Duodenal mucosa (tissue), 2 donors: ENCODE measurements at regions not wholly inside any gene's neighbourhood (a gene's known extent, or its start where the extent isn't known, plus 50 kb on each side); places are given as distances from the start of the nearest gene placed in this dataset.

ENCODE experiments used
- H3K27ac ChIP-seq: one replicate; pipeline ENCODE4 v1.7.0; 2013; ENCODE audit warnings: low read depth, low read length
- H3K27me3 ChIP-seq, 2 donors: one replicate each; pipeline ENCODE4 v1.7.0; 2013; ENCODE audit warnings: low read length in 2 of 2, control low read depth in 1 of 2; ENCODE audit not compliant: insufficient read depth in 2 of 2, control insufficient read depth in 1 of 2
- H3K36me3 ChIP-seq, 2 donors: one replicate each; pipeline ENCODE4 v1.7.0; 2013; ENCODE audit warnings: low read length in 2 of 2, control low read depth in 1 of 2; ENCODE audit not compliant: insufficient read depth in 2 of 2, control insufficient read depth in 1 of 2
- H3K4me1 ChIP-seq, 2 donors: one replicate each; pipeline ENCODE4 v1.7.0; 2013; ENCODE audit warnings: low read length in 2 of 2, control low read depth in 1 of 2; ENCODE audit not compliant: insufficient read depth in 2 of 2, control insufficient read depth in 1 of 2
- H3K4me3 ChIP-seq, 2 donors: one replicate each; pipeline ENCODE4 v1.7.0; 2013; ENCODE audit warnings: low read length in 2 of 2, low read depth in 1 of 2
- H3K9ac ChIP-seq, 2 donors: one replicate each; pipeline ENCODE4 v1.7.0; 2013; ENCODE audit warnings: low read length in 2 of 2, low read depth in 1 of 2
- H3K9me3 ChIP-seq, 2 donors: one replicate each; pipeline ENCODE4 v1.7.0; 2013; ENCODE audit warnings: low read length in 2 of 2, control low read depth in 1 of 2; ENCODE audit not compliant: control insufficient read depth in 1 of 2

DNA sequence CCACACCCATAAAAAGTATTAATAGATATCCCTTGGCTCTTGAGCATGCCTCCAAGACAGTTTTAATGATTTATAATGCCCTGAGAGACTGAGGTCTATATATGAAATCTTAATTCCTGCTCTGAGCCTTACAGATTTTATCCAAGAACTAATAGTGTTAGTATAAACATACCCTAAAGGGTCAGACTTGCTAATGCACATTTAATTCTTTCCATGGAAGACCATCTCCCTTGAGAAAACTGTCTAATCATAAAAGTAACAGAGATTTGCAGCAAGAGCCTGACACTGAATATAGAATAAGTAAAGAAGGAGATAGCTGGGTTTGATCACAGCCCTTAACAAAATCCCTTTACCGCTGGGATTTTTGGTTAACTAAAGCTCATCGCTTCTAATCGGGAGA is 650.8 kb upstream of the KLF12 start:
- no peaks in the 10 kb centered on the region for H3K4me1 ChIP-seq
- no peak overlapping the region for H3K27ac ChIP-seq
- H3K9ac ChIP-seq: no peak overlapping the region
- no peak overlapping the region for H3K4me3 ChIP-seq
- no peaks in the 10 kb centered on the region for H3K9me3 ChIP-seq
- no peaks in the 10 kb centered on the region for H3K36me3 ChIP-seq
- no peaks in the 10 kb centered on the region for H3K27me3 ChIP-seq

DNA sequence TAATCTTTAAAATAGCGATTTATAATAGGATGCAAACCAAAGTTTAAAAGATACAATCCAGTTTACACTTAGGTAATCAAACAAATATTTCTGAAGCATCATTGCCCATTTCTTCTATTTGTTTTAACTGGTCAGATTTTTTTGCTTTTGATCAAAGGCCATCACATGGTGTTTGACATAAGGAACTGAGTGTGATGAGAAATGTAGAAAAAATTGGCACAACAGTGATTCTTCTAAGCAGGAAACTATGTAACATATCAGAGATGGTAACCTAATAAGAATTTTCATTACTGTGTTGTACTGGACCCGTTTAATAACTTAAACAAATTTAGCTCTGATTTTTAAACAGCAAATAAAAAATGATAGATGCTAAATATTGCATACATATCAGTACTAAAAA is 644.7 kb upstream of the KLF12 start:
- Histone ChIP-seq H3K27me3 (no peaks in the 10 kb centered on the region), H3K27ac (no peak overlapping the region), H3K4me1 (no peaks in the 10 kb centered on the region), H3K36me3 (no peaks in the 10 kb centered on the region), H3K9ac (no peak overlapping the region), H3K4me3 (no peak overlapping the region), H3K9me3 (no peaks in the 10 kb centered on the region)

DNA sequence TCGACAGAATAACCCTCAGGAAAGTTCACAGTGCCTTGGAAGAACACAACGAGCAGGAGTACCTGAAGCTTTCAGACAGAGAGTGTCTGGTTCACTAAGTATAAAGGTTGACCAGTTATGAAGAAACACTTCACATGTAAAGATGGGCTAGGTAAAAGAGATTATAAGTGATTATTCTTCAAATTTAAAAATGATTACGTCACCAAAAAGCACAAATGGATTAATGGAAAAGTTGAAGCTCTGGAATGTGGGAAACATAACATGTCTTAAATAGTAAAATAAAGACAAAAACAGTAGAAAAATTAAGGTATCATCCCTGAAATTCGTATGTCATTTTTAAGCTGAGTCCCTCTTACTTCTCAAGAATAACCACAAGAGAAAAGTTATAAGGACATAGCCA is 643.9 kb upstream of the KLF12 start:
- Histone ChIP-seq H3K27me3 (no peaks in the 10 kb centered on the region), H3K36me3 (no peaks in the 10 kb centered on the region), H3K9me3 (no peaks in the 10 kb centered on the region), H3K27ac (no peak overlapping the region), H3K4me3 (no peak overlapping the region), H3K9ac (no peak overlapping the region), H3K4me1 (no peaks in the 10 kb centered on the region)

DNA sequence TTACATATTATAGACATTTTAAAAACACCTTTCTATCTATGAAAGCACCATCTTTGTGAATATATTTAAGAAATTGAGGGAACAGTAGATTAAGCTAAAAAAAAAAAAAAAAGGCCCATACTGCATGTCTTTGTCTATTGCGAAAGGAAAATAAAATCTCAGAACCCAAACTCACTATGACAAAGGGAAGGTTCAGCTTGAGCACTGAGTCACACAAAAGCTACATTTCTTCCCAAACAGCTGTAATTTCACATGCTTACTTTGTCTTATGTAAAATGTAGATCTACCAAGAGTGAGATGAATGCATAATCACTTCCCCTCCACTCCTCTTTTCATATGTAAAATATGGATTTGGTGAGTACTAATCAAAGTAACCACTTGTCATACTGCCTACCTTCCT is 640.1 kb upstream of the KLF12 start:
- Histone ChIP-seq H3K27ac (no peak overlapping the region), H3K4me1 (no peaks in the 10 kb centered on the region), H3K9ac (no peak overlapping the region), H3K9me3 (no peaks in the 10 kb centered on the region), H3K27me3 (no peaks in the 10 kb centered on the region), H3K4me3 (no peak overlapping the region), H3K36me3 (no peaks in the 10 kb centered on the region)

GRCh38 chr13:74773248-74773647 is 639.0 kb upstream of the KLF12 start:
- Histone ChIP-seq H3K27ac (no peak overlapping the region), H3K9me3 (no peaks in the 10 kb centered on the region), H3K36me3 (no peaks in the 10 kb centered on the region), H3K27me3 (no peaks in the 10 kb centered on the region), H3K4me3 (no peak overlapping the region), H3K4me1 (no peaks in the 10 kb centered on the region), H3K9ac (no peak overlapping the region)

GRCh38 chr13:74771964-74772363 is 637.8 kb upstream of the KLF12 start:
- no peaks in the 10 kb centered on the region for H3K4me1 ChIP-seq
- no peaks in the 10 kb centered on the region for H3K9me3 ChIP-seq
- no peak overlapping the region for H3K9ac ChIP-seq
- H3K36me3 ChIP-seq: no peaks in the 10 kb centered on the region
- H3K27me3 ChIP-seq: no peaks in the 10 kb centered on the region
- no peak overlapping the region for H3K27ac ChIP-seq
- no peak overlapping the region for H3K4me3 ChIP-seq

DNA sequence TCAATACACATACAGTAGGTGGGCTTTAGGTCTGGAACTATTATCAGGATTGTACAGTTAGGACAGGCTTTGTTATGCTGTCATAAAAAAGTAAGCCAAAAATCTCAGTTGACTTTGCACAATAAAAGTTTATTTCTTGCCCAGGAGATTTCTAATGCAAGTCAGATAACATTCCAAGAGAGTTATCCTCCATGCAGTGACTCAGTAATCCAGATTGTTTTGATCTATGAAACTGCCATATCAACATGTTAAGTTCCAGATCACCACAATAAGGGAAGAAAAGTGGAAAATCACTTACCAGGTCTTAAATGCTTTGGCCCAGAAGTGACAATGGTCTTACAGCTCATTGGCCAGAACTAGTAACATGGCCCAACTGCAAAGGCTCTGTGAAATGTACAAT is 636.2 kb upstream of the KLF12 start:
- Histone ChIP-seq H3K9me3 (no peaks in the 10 kb centered on the region), H3K4me1 (no peaks in the 10 kb centered on the region), H3K27me3 (no peaks in the 10 kb centered on the region), H3K27ac (no peak overlapping the region), H3K36me3 (no peaks in the 10 kb centered on the region), H3K4me3 (no peak overlapping the region), H3K9ac (no peak overlapping the region)

- H3K27me3 ChIP-seq: no peaks in the 10 kb centered on the region
- H3K36me3 ChIP-seq: no peaks in the 10 kb centered on the region
- H3K9ac ChIP-seq: no peak overlapping the region
- no peaks in the 10 kb centered on the region for H3K9me3 ChIP-seq
- H3K4me3 ChIP-seq: no peak overlapping the region
- no peak overlapping the region for H3K27ac ChIP-seq
- no peaks in the 10 kb centered on the region for H3K4me1 ChIP-seq
Observed at GRCh38 chr13:74769333-74769732, 635.1 kb upstream of the KLF12 start.

GRCh38 chr13:74768521-74769085 is 634.4 kb upstream of the KLF12 start:
- Histone ChIP-seq H3K27me3 (no peaks in the 10 kb centered on the region), H3K36me3 (no peaks in the 10 kb centered on the region), H3K9me3 (no peaks in the 10 kb centered on the region), H3K4me3 (no peak overlapping the region), H3K27ac (no peak overlapping the region), H3K9ac (no peak overlapping the region), H3K4me1 (no peaks in the 10 kb centered on the region)

DNA sequence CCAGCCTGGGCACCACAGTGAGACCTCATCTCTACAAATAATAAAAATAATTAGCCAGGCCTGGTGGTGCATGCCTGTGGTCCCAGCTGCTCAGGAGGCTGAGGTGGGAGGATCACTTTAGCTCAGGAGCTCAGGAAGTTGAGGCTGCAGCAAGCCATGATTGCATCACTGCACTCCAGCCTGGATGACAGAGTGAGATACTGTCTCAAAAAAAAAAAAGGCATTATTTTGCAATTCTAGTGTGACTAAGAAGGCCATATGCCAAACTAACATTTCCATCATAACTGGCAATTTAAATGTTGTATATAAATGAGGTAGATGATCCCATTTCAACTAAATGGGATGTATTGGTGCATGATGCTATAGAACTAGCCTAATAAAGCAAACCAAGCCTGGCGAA is 632.8 kb upstream of the KLF12 start:
- H3K36me3 ChIP-seq: no peaks in the 10 kb centered on the region
- H3K4me1 ChIP-seq: no peaks in the 10 kb centered on the region
- no peak overlapping the region for H3K4me3 ChIP-seq
- no peak overlapping the region for H3K9ac ChIP-seq
- no peaks in the 10 kb centered on the region for H3K27me3 ChIP-seq
- H3K9me3 ChIP-seq: no peaks in the 10 kb centered on the region
- no peak overlapping the region for H3K27ac ChIP-seq

DNA sequence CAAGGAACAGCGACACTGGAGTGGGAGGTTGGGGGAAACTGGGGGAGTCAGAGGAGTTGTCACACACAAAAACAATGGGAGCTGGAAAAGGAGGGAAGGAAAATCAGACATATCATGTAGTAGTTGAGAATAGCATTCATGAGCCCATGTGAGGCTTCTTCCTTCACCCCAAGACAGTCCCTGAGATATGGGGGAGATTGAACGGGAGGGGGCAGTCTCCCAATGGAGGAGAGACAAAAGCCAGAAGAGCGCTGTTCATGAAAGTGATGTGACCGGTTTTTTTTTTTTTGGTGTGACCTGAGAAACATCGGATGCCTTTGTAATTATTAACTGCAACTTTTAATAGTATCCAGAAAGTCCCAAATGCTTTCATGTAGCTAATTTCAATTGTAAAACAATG is 631.8 kb upstream of the KLF12 start:
- Histone ChIP-seq H3K4me1 (no peaks in the 10 kb centered on the region), H3K9me3 (no peaks in the 10 kb centered on the region), H3K27me3 (no peaks in the 10 kb centered on the region), H3K9ac (no peak overlapping the region), H3K36me3 (no peaks in the 10 kb centered on the region), H3K4me3 (no peak overlapping the region), H3K27ac (no peak overlapping the region)
